Ishikawa (cell line): ENCODE measurements at regions not wholly inside any gene's neighbourhood (a gene's known extent, or its start where the extent isn't known, plus 50 kb on each side); places are given as distances from the start of the nearest gene placed in this dataset.

ENCODE experiments used
- CEBPB ChIP-seq: IDR thresholded peaks from 2 replicates; pipeline ENCODE4 v1.6.1; 2012
- EGR1 ChIP-seq: IDR thresholded peaks from 2 replicates; pipeline ENCODE4 v1.6.1; 2012
- EP300 ChIP-seq: IDR thresholded peaks from 2 replicates; pipeline ENCODE4 v1.6.1; 2012; ENCODE audit warnings: borderline replicate concordance
- FOXM1 ChIP-seq: IDR thresholded peaks from 2 replicates; pipeline ENCODE4 v1.6.1; 2012; ENCODE audit warnings: low read depth, borderline replicate concordance
- NFIC ChIP-seq: IDR thresholded peaks from 2 replicates; pipeline ENCODE4 v1.6.1; 2012
- TAF1 ChIP-seq: IDR thresholded peaks from 2 replicates; pipeline ENCODE4 v1.6.1; 2012; ENCODE audit warnings: low read depth, mild to moderate bottlenecking
- TEAD4 ChIP-seq: IDR thresholded peaks from 2 replicates; pipeline ENCODE4 v1.6.1; 2012
- TF ChIP-seq, protein P1 (sequence below): IDR thresholded peaks from 2 replicates; pipeline ENCODE4 v1.6.1; 2012

DNA sequence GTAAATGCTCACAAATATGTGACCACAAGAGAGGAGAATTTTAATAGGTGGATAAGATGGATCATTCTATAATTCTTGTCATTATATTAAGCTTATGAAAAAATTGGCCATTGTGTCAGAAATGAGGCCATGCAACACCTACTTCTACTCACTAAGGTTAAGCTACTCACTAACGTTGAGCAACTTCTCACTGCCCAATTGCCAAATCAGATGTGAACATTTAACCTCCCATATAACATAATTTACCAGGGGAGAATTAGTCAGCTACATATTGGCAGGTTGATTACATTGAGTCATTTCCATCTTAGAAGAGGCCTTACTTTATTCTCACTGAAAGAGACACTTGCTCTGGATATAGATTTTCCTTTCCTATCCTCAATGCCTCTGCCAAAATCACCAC, 211.2 kb upstream of the DGKB start:
- TF ChIP-seq, protein P1, sequence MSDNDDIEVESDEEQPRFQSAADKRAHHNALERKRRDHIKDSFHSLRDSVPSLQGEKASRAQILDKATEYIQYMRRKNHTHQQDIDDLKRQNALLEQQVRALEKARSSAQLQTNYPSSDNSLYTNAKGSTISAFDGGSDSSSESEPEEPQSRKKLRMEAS, result no peak
- no peak for TF ChIP-seq FOXM1
- no peak for TF ChIP-seq EP300
- no peak for TF ChIP-seq CEBPB
- TF ChIP-seq EGR1, result no peak
- TF ChIP-seq NFIC, result no peak
- TF ChIP-seq TAF1, result no peak
- TF ChIP-seq TEAD4, result no peak
